OCI-LY1 (cell line): ENCODE measurements at regions not wholly inside any gene's neighbourhood (a gene's known extent, or its start where the extent isn't known, plus 50 kb on each side); places are given as distances from the start of the nearest gene placed in this dataset.

Source experiments
- H2AFZ ChIP-seq: fragments of 200-600 bp; sonication (generic), shearing (Covaris generic); 2 replicates; pipeline ENCODE4 v1.6.0; 2014; ENCODE audit warnings: antibody characterized with exemption, mild to moderate bottlenecking, low read length
- H3F3A ChIP-seq: fragments of 200-600 bp; sonication (generic), shearing (Covaris generic); 2 replicates; pipeline ENCODE4 v1.6.0; 2014; ENCODE audit warnings: mild to moderate bottlenecking, antibody characterized with exemption, low read length, moderate library complexity; ENCODE audit not compliant: insufficient read depth
- H3K27ac ChIP-seq: fragments of 200-600 bp; sonication (generic); 2 replicates; pipeline ENCODE4 v1.5.1; 2014; ENCODE audit warnings: low read length, mixed run types, mild to moderate bottlenecking, low read depth; ENCODE audit not compliant: poor library complexity, severe bottlenecking
- H3K27me3 ChIP-seq: fragments of 200-600 bp; sonication (generic); 2 replicates; pipeline ENCODE4 v1.6.0; 2014; ENCODE audit warnings: antibody characterized with exemption, mild to moderate bottlenecking, low read length, moderate library complexity; ENCODE audit not compliant: insufficient read depth
- H3K36me3 ChIP-seq: fragments of 200-600 bp; sonication (generic); 2 replicates; pipeline ENCODE4 v1.6.1; 2014; ENCODE audit warnings: mild to moderate bottlenecking, antibody characterized with exemption, low read length, moderate library complexity, mixed read lengths; ENCODE audit not compliant: insufficient read depth
- H3K4me1 ChIP-seq: fragments of 200-600 bp; sonication (generic); 2 replicates; pipeline ENCODE4 v1.5.1; 2014; ENCODE audit warnings: mild to moderate bottlenecking, low read length, moderate library complexity; ENCODE audit not compliant: insufficient read depth, severe bottlenecking
- H3K4me2 ChIP-seq: fragments of 200-600 bp; sonication (generic), shearing (Covaris generic); 2 replicates; pipeline ENCODE4 v1.6.1; 2014; ENCODE audit warnings: low read length
- H3K4me3 ChIP-seq: fragments of 200-600 bp; sonication (generic); 2 replicates; pipeline ENCODE4 v1.5.1; 2014; ENCODE audit warnings: low read length, low read depth, mild to moderate bottlenecking, mixed read lengths; ENCODE audit not compliant: poor library complexity, severe bottlenecking
- H3K79me2 ChIP-seq: fragments of 200-600 bp; shearing (Covaris generic); 2 replicates; pipeline ENCODE4 v1.6.1; 2016; ENCODE audit warnings: mixed run types, low read length, mixed read lengths; ENCODE audit not compliant: insufficient read depth
- H3K9ac ChIP-seq: fragments of 200-600 bp; sonication (generic), shearing (Covaris generic); 2 replicates; pipeline ENCODE4 v1.6.1; 2014; ENCODE audit warnings: mild to moderate bottlenecking, low read length, mixed read lengths
- H3K9me2 ChIP-seq: fragments of 200-600 bp; sonication (generic), shearing (Covaris generic); 2 replicates; pipeline ENCODE4 v1.6.1; 2014; ENCODE audit warnings: low read depth, mild to moderate bottlenecking, low read length, mixed read lengths
- H3K9me3 ChIP-seq: fragments of 200-600 bp; shearing (Covaris generic); 2 replicates; pipeline ENCODE4 v1.6.1; 2014; ENCODE audit warnings: low read length, mixed read lengths
- H4K20me1 ChIP-seq: fragments of 200-600 bp; sonication (generic), shearing (Covaris generic); 2 replicates; pipeline ENCODE4 v1.6.0; 2016; ENCODE audit warnings: mild to moderate bottlenecking, low read length; ENCODE audit not compliant: insufficient read depth
- CTCF ChIP-seq: fragments of 200-600 bp; sonication (generic), shearing (Covaris generic); IDR thresholded peaks from 2 replicates; pipeline ENCODE4 v1.5.1; 2017; ENCODE audit warnings: mild to moderate bottlenecking, antibody characterized with exemption, low read length, moderate library complexity, mixed read lengths
- EZH2 ChIP-seq: fragments of 200-600 bp; sonication (generic), shearing (Covaris generic); IDR thresholded peaks from 2 replicates; pipeline ENCODE4 v1.8.0; 2017; ENCODE audit warnings: borderline replicate concordance, mixed run types, mild to moderate bottlenecking, antibody characterized with exemption, low read length, moderate library complexity, mixed read lengths

GRCh38 chr22:48688366-48688765 lies 1139.3 kb downstream of the BRD1 start:
- Histone ChIP-seq H3K36me3 (no peaks in the 10 kb centered on the region), H3K9me2 (no peaks in the 10 kb centered on the region), H2AFZ (no peak overlapping the region), H3K4me3 (no peak overlapping the region), H3F3A (no peaks in the 10 kb centered on the region), H3K27me3 (no peaks in the 10 kb centered on the region), H3K27ac (no peak overlapping the region), H3K9me3 (no peaks in the 10 kb centered on the region), H4K20me1 (no peaks in the 10 kb centered on the region), H3K4me2 (no peak overlapping the region), H3K79me2 (no peaks in the 10 kb centered on the region), H3K4me1 (no peaks in the 10 kb centered on the region), H3K9ac (no peak overlapping the region)
- TF ChIP-seq EZH2 (no peak), CTCF (no peak)

- Histone ChIP-seq H3K27me3 (no peaks in the 10 kb centered on the region), H3K9me2 (no peaks in the 10 kb centered on the region), H2AFZ (no peak overlapping the region), H3K9ac (no peak overlapping the region), H3F3A (no peaks in the 10 kb centered on the region), H3K79me2 (no peaks in the 10 kb centered on the region), H3K4me1 (no peaks in the 10 kb centered on the region), H3K27ac (no peak overlapping the region), H4K20me1 (no peaks in the 10 kb centered on the region), H3K4me2 (no peak overlapping the region), H3K4me3 (no peak overlapping the region), H3K9me3 (no peaks in the 10 kb centered on the region), H3K36me3 (no peaks in the 10 kb centered on the region)
- no peak for TF ChIP-seq EZH2
- no peak for TF ChIP-seq CTCF
Measured at GRCh38 chr22:48687606-48688005, 1140.1 kb downstream of the BRD1 start.

- H3K36me3 ChIP-seq: no peaks in the 10 kb centered on the region
- H3K4me2 ChIP-seq: no peak overlapping the region
- H3K9ac ChIP-seq: no peak overlapping the region
- no peak overlapping the region for H3K27ac ChIP-seq
- H3K4me3 ChIP-seq: no peak overlapping the region
- H3K9me3 ChIP-seq: no peaks in the 10 kb centered on the region
- no peaks in the 10 kb centered on the region for H4K20me1 ChIP-seq
- no peaks in the 10 kb centered on the region for H3F3A ChIP-seq
- H3K27me3 ChIP-seq: no peaks in the 10 kb centered on the region
- no peak overlapping the region for H2AFZ ChIP-seq
- H3K9me2 ChIP-seq: no peaks in the 10 kb centered on the region
- H3K4me1 ChIP-seq: no peaks in the 10 kb centered on the region
- no peaks in the 10 kb centered on the region for H3K79me2 ChIP-seq
- TF ChIP-seq CTCF: no peak
- TF ChIP-seq EZH2: no peak
Measured at GRCh38 chr22:48686694-48687302, 1140.9 kb downstream of the BRD1 start.
